Liver (tissue), 3 donors: ENCODE measurements at regions not wholly inside any gene's neighbourhood (a gene's known extent, or its start where the extent isn't known, plus 50 kb on each side); places are given as distances from the start of the nearest gene placed in this dataset.

ENCODE experiments used
- EGR1 ChIP-seq, 2 donors: IDR thresholded peaks; 2 replicates each; pipeline ENCODE4 v1.6.1; 2016 to 2018; ENCODE audit warnings: antibody characterized with exemption in 2 of 2, low read depth in 2 of 2
- TAF1 ChIP-seq: conservative IDR thresholded peaks from 2 replicates; pipeline ENCODE4 v1.6.1; 2016; ENCODE audit warnings: antibody characterized with exemption, mild to moderate bottlenecking
- TF ChIP-seq, protein P1 (sequence below): fragments of 150-350 bp; IDR thresholded peaks from 2 replicates; pipeline ENCODE4 v1.5.1; 2017; ENCODE audit warnings: improper control_type of control experiment, low read depth, low read length; ENCODE audit not compliant: missing input control
- donor health status: healthy.
- donor health status: healthy.

DNA sequence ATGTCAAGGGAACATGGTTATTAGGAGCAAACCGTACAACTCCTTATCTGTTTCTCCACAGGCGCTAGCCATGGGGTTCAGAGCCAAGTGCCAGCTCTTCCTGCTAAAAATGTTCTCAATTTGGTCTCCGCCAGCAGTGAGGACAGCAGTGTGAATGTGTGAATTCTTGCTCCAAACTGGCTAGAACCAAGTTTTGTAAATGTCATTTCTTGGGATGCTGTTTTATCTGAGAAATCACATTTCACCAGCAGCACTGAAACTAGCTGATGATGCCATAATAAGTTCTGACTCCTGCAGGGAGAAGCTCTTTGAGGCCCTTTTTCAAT, 140.6 kb upstream of the LGALSL start:
- TF ChIP-seq, protein P1, sequence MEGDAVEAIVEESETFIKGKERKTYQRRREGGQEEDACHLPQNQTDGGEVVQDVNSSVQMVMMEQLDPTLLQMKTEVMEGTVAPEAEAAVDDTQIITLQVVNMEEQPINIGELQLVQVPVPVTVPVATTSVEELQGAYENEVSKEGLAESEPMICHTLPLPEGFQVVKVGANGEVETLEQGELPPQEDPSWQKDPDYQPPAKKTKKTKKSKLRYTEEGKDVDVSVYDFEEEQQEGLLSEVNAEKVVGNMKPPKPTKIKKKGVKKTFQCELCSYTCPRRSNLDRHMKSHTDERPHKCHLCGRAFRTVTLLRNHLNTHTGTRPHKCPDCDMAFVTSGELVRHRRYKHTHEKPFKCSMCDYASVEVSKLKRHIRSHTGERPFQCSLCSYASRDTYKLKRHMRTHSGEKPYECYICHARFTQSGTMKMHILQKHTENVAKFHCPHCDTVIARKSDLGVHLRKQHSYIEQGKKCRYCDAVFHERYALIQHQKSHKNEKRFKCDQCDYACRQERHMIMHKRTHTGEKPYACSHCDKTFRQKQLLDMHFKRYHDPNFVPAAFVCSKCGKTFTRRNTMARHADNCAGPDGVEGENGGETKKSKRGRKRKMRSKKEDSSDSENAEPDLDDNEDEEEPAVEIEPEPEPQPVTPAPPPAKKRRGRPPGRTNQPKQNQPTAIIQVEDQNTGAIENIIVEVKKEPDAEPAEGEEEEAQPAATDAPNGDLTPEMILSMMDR: no peak
- TF ChIP-seq EGR1 (IDR thresholded peaks at IDR 0.05; ENCODE audit: low read depth in 2 of 2) (no peak), TAF1 (no peak)
